K562 (cell line): ENCODE measurements at regions not wholly inside any gene's neighbourhood (a gene's known extent, or its start where the extent isn't known, plus 50 kb on each side); places are given as distances from the start of the nearest gene placed in this dataset.

Experiments used
- BRF1 ChIP-seq: IDR thresholded peaks from 3 replicates; pipeline ENCODE4 v1.6.1; 2011; ENCODE audit warnings: borderline replicate concordance, mild to moderate bottlenecking; ENCODE audit not compliant: insufficient read length; ENCODE audit errors: extremely low read depth
- CC2D1A ChIP-seq: fragments of 450-650 bp; IDR thresholded peaks from 2 replicates; pipeline ENCODE4 v1.6.1; 2017; ENCODE audit warnings: mild to moderate bottlenecking
- CTCFL ChIP-seq: IDR thresholded peaks from 2 replicates; pipeline ENCODE4 v1.6.1; 2011; ENCODE audit warnings: borderline replicate concordance, low read depth, mild to moderate bottlenecking, moderate library complexity, low read length; ENCODE audit not compliant: insufficient read depth, poor library complexity, severe bottlenecking
- DPF2 ChIP-seq: fragments of 450-650 bp; IDR thresholded peaks from 2 replicates; pipeline ENCODE4 v1.6.1; 2016
- KLF1 ChIP-seq: fragments of 450-650 bp; IDR thresholded peaks from 2 replicates; pipeline ENCODE4 v1.6.1; 2016; ENCODE audit warnings: missing genetic modification characterization, missing compliant biosample characterization
- RBM14 ChIP-seq: fragments of 200-400 bp; formaldehyde crosslinking; IDR thresholded peaks from 2 replicates; pipeline ENCODE4 v1.6.1; 2018; ENCODE audit warnings: low read depth, mild to moderate bottlenecking, low read length, moderate library complexity, borderline replicate concordance; ENCODE audit not compliant: insufficient read depth
- RBM15 ChIP-seq: fragments of 200-400 bp; formaldehyde crosslinking; IDR thresholded peaks from 2 replicates; pipeline ENCODE4 v1.6.1; 2018; ENCODE audit warnings: mild to moderate bottlenecking, low read length, moderate library complexity; ENCODE audit not compliant: insufficient read depth
- ZFP30 ChIP-seq: fragments of 250-450 bp; sonication (Bioruptor Pico); IDR thresholded peaks from 2 replicates; pipeline ENCODE4 v1.8.0; 2022; ENCODE audit warnings: moderate library complexity, mild to moderate bottlenecking, inconsistent platforms, borderline replicate concordance

- no peak for TF ChIP-seq ZFP30
- no peak for TF ChIP-seq CTCFL
- no peak for TF ChIP-seq CC2D1A
- no peak for TF ChIP-seq RBM15
- no peak for TF ChIP-seq BRF1
- TF ChIP-seq KLF1: no peak
- no peak for TF ChIP-seq DPF2
- no peak for TF ChIP-seq RBM14
These were observed 384.7 kb upstream of the CXADR start for GRCh38 chr21:17128132-17128531.
